HCT116 (cell line): ENCODE measurements at regions not wholly inside any gene's neighbourhood (a gene's known extent, or its start where the extent isn't known, plus 50 kb on each side); places are given as distances from the start of the nearest gene placed in this dataset.

Source experiments
- ATAC-seq: fragments of 200-7000 bp; cut with Tn5 transposase; 2 replicates; pipeline ENCODE4 v1.9.1; 2020; ENCODE audit warnings: mild to moderate bottlenecking, moderate library complexity
- BruUV-seq: library from RNA; stranded (reverse); fragments of 400-500 nt; replicated peaks from 2 replicates; lab custom pipeline; 2021; lab: Mats Ljungman, UMichigan
- CTCF ChIA-PET: fragments of 300-600 bp; sonication (Branson Sonifier 250); formaldehyde crosslinking; loops from one replicate; lab custom pipeline; 2021; ENCODE audit warnings: antibody characterized with exemption; lab: Charles Lee
- POLR2A ChIA-PET: fragments of 300-600, 350-600 bp; sonication (Branson Sonifier 250); formaldehyde crosslinking; loops from one replicate; lab custom pipeline; 2021; ENCODE audit warnings: antibody characterized with exemption; lab: Charles Lee
- RAD21 ChIA-PET, 2 experiments: fragments of 300-600 bp; sonication (Branson Sonifier 250); formaldehyde crosslinking; loops; one replicate each; lab custom pipeline; 2023; ENCODE audit warnings: low total read pairs in 2 of 2; ENCODE audit not compliant: uncharacterized antibody in 2 of 2, unreplicated experiment in 2 of 2, low non-redundant PET in 1 of 2; lab: Charles Lee
- DNase-seq: peaks from one replicate; pipeline ENCODE4 v3.0.0-alpha.2; 2010; ENCODE audit warnings: low read depth, low spot score
- H2AFZ ChIP-seq: fragments of 200-600 bp; shearing (Covaris generic), sonication (generic); 2 replicates; pipeline ENCODE4 v1.6.1; 2017; ENCODE audit warnings: low read depth, mixed run types, mixed read lengths, antibody characterized with exemption, low read length; ENCODE audit not compliant: poor library complexity, severe bottlenecking
- H3K27ac ChIP-seq: 2 replicates; pipeline ENCODE4 v1.5.1; 2012; ENCODE audit warnings: low read depth, low read length
- H3K27me3 ChIP-seq: fragments of 200-600 bp; sonication (generic); 2 replicates; pipeline ENCODE4 v1.6.1; 2016; ENCODE audit warnings: mixed run types, low read length, mixed read lengths; ENCODE audit not compliant: insufficient read depth
- H3K36me3 ChIP-seq, 2 experiments: fragments of 200-500 bp in 1 of 2; fragments of 200-600 bp in 1 of 2; sonication (Bioruptor generic) in 1 of 2; sonication (generic) in 1 of 2; 2 replicates each; pipeline versions ENCODE4 v1.5.1 to v1.6.1; 2014 to 2016; ENCODE audit warnings: low read length in 2 of 2, inconsistent platforms in 1 of 2, mixed read lengths in 1 of 2, mixed run types in 1 of 2; ENCODE audit not compliant: insufficient read depth in 2 of 2, control insufficient read depth in 1 of 2
- H3K4me1 ChIP-seq, 2 experiments: fragments of 200-600 bp in 1 of 2; sonication (generic) in 1 of 2; 2 replicates each; pipeline versions ENCODE4 v1.5.1 to v1.6.1; 2012 to 2017; ENCODE audit warnings: low read length in 2 of 2, inconsistent platforms in 1 of 2, mild to moderate bottlenecking in 1 of 2, mixed read lengths in 1 of 2, mixed run types in 1 of 2, moderate library complexity in 1 of 2; ENCODE audit not compliant: insufficient read depth in 2 of 2, control insufficient read depth in 1 of 2
- H3K4me2 ChIP-seq: fragments of 200-600 bp; sonication (generic); 2 replicates; pipeline ENCODE4 v1.6.1; 2017; ENCODE audit warnings: mixed run types, low read length, mixed read lengths
- H3K4me3 ChIP-seq, 2 experiments: fragments of 200-600 bp in 1 of 2; sonication (generic) in 1 of 2; replicated peaks in 1 of 2; 2 replicates each; pipeline ENCODE4 v1.5.1; 2011 to 2016; ENCODE audit warnings: low read length in 2 of 2, control low read depth in 1 of 2, low read depth in 1 of 2, mild to moderate bottlenecking in 1 of 2, mixed read lengths in 1 of 2, mixed run types in 1 of 2
- H3K79me2 ChIP-seq: fragments of 200-600 bp; sonication (generic); 2 replicates; pipeline ENCODE4 v1.6.1; 2017; ENCODE audit warnings: mild to moderate bottlenecking, mixed run types, low read length, moderate library complexity, mixed read lengths; ENCODE audit not compliant: insufficient read depth
- H3K9ac ChIP-seq: fragments of 200-600 bp; sonication (generic); 2 replicates; pipeline ENCODE4 v1.6.1; 2016; ENCODE audit warnings: low read length, mixed read lengths
- H3K9me2 ChIP-seq: fragments of 200-600 bp; sonication (generic), shearing (Covaris generic); 2 replicates; pipeline ENCODE4 v1.6.1; 2017; ENCODE audit warnings: mixed run types, mild to moderate bottlenecking, moderate library complexity; ENCODE audit not compliant: insufficient read depth
- H3K9me3 ChIP-seq, 2 experiments: fragments of 200-500 bp in 1 of 2; fragments of 200-600 bp in 1 of 2; sonication (Bioruptor generic) in 1 of 2; sonication (generic) in 1 of 2; 2 replicates each; pipeline ENCODE4 v1.6.1; 2014 to 2017; ENCODE audit warnings: low read length in 2 of 2, mixed read lengths in 2 of 2, inconsistent platforms in 1 of 2, low read depth in 1 of 2, mild to moderate bottlenecking in 1 of 2, mixed run types in 1 of 2, moderate library complexity in 1 of 2; ENCODE audit not compliant: control insufficient read depth in 1 of 2, insufficient read depth in 1 of 2
- H4K20me1 ChIP-seq: fragments of 200-600 bp; sonication (generic), shearing (Covaris generic); 2 replicates; pipeline ENCODE4 v1.6.1; 2017; ENCODE audit warnings: mixed run types, mild to moderate bottlenecking, moderate library complexity; ENCODE audit not compliant: insufficient read depth
- CBX3 ChIP-seq: IDR thresholded peaks from 2 replicates; pipeline ENCODE4 v1.6.1; 2012; ENCODE audit warnings: low read depth
- CEBPB ChIP-seq: IDR thresholded peaks from 2 replicates; pipeline ENCODE4 v1.6.1; 2012; ENCODE audit warnings: low read depth
- EZH2phosphoT487 ChIP-seq: fragments of 200-600 bp; IDR thresholded peaks from 2 replicates; pipeline ENCODE4 v1.6.1; 2018; ENCODE audit warnings: antibody characterized with exemption, borderline replicate concordance
- POLR2A ChIP-seq: IDR thresholded peaks from 2 replicates; pipeline ENCODE4 v1.7.0; 2011; ENCODE audit warnings: borderline replicate concordance; ENCODE audit not compliant: insufficient read depth, insufficient read length; ENCODE audit errors: extremely low read depth
- POLR2AphosphoS5 ChIP-seq: IDR thresholded peaks from 2 replicates; pipeline ENCODE4 v1.6.1; 2011; ENCODE audit warnings: mild to moderate bottlenecking, low read depth, low read length, moderate library complexity
- RAD21 ChIP-seq: IDR thresholded peaks from 2 replicates; pipeline ENCODE4 v1.6.1; 2012; ENCODE audit warnings: low read depth, mild to moderate bottlenecking
- SP1 ChIP-seq: IDR thresholded peaks from 2 replicates; pipeline ENCODE4 v1.6.1; 2012; ENCODE audit warnings: low read depth
- SRF ChIP-seq: IDR thresholded peaks from 2 replicates; pipeline ENCODE4 v1.6.1; 2012; ENCODE audit warnings: low read depth
- ZBTB33 ChIP-seq: IDR thresholded peaks from 2 replicates; pipeline ENCODE4 v1.6.1; 2011; ENCODE audit warnings: mild to moderate bottlenecking, low read length, moderate library complexity; ENCODE audit not compliant: insufficient replicate concordance; ENCODE audit errors: extremely low read depth
- intact Hi-C: fragments of 100-400 bp; cut with micrococcal nuclease; formaldehyde crosslinking; loops from 2 replicates; pipeline ENCODE4 v1.10.0; 2022
- TF ChIP-seq, protein P1 (sequence below): IDR thresholded peaks from 2 replicates; pipeline ENCODE4 v1.6.1; 2012; ENCODE audit warnings: low read depth
- TF ChIP-seq, protein P2 (sequence below): IDR thresholded peaks from 2 replicates; pipeline ENCODE4 v1.6.1; 2012

- H3K9ac ChIP-seq = no peak overlapping the region
- TF ChIP-seq ZBTB33 = no peak
- no peak for TF ChIP-seq CBX3
- no peak for TF ChIP-seq EZH2phosphoT487
- no peak for TF ChIP-seq SP1
- TF ChIP-seq RAD21 = no peak
- no peak for TF ChIP-seq CEBPB
- no peak for TF ChIP-seq POLR2AphosphoS5
- TF ChIP-seq, protein P1, sequence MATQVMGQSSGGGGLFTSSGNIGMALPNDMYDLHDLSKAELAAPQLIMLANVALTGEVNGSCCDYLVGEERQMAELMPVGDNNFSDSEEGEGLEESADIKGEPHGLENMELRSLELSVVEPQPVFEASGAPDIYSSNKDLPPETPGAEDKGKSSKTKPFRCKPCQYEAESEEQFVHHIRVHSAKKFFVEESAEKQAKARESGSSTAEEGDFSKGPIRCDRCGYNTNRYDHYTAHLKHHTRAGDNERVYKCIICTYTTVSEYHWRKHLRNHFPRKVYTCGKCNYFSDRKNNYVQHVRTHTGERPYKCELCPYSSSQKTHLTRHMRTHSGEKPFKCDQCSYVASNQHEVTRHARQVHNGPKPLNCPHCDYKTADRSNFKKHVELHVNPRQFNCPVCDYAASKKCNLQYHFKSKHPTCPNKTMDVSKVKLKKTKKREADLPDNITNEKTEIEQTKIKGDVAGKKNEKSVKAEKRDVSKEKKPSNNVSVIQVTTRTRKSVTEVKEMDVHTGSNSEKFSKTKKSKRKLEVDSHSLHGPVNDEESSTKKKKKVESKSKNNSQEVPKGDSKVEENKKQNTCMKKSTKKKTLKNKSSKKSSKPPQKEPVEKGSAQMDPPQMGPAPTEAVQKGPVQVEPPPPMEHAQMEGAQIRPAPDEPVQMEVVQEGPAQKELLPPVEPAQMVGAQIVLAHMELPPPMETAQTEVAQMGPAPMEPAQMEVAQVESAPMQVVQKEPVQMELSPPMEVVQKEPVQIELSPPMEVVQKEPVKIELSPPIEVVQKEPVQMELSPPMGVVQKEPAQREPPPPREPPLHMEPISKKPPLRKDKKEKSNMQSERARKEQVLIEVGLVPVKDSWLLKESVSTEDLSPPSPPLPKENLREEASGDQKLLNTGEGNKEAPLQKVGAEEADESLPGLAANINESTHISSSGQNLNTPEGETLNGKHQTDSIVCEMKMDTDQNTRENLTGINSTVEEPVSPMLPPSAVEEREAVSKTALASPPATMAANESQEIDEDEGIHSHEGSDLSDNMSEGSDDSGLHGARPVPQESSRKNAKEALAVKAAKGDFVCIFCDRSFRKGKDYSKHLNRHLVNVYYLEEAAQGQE = no peak
- no peak for TF ChIP-seq SRF
- TF ChIP-seq POLR2A = no peak
- TF ChIP-seq, protein P2, sequence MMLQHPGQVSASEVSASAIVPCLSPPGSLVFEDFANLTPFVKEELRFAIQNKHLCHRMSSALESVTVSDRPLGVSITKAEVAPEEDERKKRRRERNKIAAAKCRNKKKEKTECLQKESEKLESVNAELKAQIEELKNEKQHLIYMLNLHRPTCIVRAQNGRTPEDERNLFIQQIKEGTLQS = no peak
- RAD21 ChIA-PET = no interaction called here
- no peak overlapping the region for H3K4me3 ChIP-seq
- POLR2A ChIA-PET = no interaction called here
- intact Hi-C loops = no loop called here
- no peaks in the 10 kb centered on the region for H3K79me2 ChIP-seq
- CTCF ChIA-PET = no interaction called here
- no peaks in the 10 kb centered on the region for H3K9me3 ChIP-seq
- no peaks in the 10 kb centered on the region for H3K36me3 ChIP-seq
- H4K20me1 ChIP-seq = no peaks in the 10 kb centered on the region
- BruUV-seq = no TSS peak
- H3K4me1 ChIP-seq = no peaks in the 10 kb centered on the region
- H3K4me2 ChIP-seq = no peak overlapping the region
- DNase-seq (no peak), ATAC-seq (no peak)
- no peak overlapping the region for H2AFZ ChIP-seq
- H3K27ac ChIP-seq = no peak overlapping the region
- no peaks in the 10 kb centered on the region for H3K9me2 ChIP-seq
- no peaks in the 10 kb centered on the region for H3K27me3 ChIP-seq
Measured at GRCh38 chr4:184306470-184306869, 88.8 kb upstream of the ENPP6 start.
